ENCODE measurements at regions not wholly inside any gene's neighbourhood (a gene's known extent, or its start where the extent isn't known, plus 50 kb on each side); places are given as distances from the start of the nearest gene placed in this dataset.
"Not testable (repeated sequence)": the region's sequence is repeated elsewhere in the genome, so short reads cannot be mapped to it uniquely, and the experiment has no call there.

DNA sequence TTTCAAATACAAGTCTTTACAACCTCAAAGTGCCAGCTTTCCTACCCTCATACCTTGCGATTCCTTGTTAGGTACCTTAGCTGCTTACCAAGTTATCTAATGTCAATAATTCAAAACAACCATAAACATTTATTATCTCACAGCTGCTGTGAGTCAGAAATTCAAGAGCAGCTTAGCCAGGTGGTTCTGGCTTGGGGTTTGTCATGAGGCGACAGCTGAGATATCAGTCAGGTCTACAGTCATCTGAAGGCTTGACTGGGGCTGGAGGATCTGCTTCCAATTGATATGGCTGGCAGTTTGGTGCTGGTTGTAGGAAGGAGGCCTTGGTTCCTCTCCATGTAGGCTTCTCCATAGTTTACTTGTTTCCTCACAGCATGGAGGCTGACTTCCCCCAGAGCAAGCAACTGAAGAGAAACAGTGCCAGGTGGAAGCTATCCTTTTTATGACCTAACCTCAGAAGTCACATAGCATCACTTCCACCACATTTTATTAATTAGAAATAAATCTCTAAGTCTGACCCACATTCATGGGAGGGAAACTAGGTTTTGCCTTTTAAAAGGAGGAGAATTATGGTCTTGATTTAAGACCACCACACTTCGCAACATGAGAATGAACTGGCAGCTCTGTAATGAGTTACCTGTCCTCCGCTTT is 103.3 kb upstream of the FGGY start:
- no peak for DNase-seq

DNA sequence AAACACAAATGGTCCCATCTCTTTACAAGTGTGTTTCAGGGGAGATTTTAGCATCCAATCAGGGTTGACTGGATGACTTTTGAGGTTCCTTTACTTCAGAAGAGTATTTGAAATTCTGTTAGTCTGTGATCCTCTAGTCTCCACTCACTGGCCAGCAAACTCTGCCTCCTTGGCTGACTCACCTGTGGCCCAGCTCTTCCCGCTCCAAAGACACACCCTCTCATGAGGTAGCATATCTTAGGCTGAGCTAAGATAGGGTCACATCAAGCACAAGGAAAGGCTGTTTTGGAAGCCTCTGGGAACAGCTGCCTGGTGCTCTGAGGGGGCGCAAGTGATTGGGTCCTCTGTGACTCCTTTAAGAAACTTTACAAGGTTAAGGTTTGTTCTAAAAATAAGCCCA is 102.3 kb upstream of the FGGY start:
- DNase-seq = no peak

DNA sequence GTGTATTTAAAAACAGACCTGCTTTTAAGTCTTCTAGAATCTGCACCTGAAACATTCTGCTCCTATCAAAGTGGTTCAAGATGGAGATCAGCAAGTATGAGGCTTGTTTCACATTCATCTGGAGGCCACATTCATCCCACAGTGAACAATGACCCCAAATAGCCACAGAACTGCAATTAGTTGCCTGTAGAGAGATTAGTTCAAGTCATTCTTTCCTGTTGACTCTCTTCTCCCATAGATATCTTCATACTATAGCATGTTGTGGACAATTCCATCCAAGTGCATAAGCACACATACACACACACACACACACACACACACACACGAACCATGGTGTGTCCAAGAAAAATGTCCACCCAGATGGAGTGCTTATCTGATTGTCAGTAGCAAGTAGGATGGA is 101.7 kb upstream of the FGGY start:
- no peak for DNase-seq

DNA sequence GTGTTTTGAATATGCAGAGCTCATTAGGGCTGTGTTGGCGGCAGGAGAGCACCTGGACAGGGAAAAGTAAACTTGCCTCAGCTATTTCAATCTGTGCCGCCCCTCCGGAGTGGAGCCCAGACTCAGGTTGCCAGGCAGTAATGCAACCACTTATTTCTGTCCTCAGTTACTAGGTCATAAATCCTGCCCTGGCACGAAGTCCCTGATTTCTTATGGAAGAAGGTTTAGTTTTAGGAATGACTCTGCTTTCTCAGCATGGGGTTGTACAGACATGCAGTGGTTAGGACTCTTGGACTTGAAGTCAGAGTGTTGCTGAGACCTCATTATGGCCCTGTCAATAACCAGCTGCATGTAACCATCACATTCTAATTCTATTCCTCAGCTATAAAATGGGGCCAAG is 98.3 kb upstream of the FGGY start:
- DNase-seq = no peak

DNA sequence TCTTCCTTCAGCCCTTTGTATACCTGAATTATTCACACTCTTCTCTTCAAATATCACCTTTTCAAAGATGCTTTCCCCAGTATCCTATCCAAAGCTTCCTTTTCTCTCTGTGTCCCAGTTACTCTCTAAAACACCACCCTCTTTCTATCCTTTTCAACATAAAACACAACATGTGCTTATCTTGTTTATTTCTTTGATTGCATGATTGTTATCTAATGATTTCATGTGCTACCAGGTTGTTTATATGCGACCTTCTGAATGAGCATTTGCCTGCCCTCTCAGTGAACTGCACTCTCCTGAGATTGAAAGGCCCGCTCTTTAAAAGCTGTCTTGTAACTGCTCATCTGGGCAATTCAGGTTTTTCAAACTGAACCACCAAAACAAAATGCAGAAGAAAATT is 97.7 kb upstream of the FGGY start:
- DNase-seq = no peak

DNA sequence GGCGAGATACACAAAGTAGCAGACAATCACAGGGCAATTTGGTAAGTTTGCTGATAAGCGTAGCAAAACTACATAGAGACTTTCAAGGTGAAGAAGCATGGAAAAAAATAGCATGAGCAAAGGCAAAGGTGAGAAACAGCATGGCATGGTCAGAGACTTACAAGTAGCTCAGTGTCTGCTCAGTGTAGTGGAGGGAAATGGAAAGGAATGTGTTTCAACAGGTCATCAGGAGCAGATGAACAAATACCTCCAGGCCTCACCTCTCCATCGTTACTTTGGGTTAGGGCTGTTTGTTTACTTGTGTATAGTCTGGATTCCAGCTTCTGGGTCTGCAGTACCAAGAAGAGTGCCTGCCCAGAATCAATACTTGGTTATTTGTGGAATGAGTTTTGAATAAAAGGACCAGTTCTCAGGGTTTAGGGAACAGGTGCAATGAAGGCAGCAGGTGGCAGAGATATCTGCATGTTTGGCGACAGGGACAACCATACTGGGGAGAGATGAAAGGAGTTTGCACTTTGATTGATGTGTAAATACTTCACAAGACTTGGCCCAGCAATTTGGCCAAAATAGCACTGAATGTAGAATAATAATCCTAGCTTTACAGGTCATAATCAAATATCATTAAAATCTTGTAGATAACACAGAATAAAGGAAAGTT is 97.0 kb upstream of the FGGY start:
- no peak for DNase-seq

DNA sequence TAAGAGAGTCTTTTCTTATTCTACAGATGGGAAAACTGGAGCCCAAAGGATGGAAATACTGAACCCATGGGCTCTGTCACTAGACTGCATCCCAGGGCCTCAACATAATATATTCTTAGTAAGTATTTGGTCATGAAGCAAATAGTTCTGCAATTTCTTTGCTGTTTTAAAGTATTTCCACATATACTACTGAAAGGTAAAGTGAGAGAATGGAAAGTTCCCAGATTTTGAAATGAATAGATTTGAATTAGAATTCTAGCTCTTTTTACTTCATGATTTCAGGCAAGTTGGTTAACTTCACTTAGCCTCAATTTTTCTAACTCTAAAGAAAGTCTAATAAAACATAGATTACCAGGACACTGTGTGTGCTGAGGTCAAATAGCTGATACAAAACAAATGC is 95.6 kb upstream of the FGGY start:
- DNase-seq = no peak

DNA sequence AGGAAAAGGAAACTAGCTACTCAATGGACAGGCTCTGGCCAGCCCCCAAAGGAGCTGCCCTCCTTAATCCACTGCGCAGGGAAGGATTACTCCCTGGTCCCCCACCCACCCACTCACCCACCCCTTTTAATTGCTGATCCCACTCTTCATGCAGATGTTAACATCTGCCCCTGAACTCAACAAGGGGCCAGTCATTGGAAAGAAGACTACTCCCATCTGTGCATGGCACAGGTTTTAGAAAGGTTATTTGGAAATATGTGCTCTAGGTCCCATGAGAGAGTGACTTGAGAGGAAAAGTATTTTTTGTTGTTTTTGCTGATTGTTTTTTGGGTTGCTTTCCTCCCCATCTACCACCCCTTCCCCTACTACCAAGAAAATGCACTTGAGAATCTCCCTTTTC is 94.4 kb upstream of the FGGY start:
- no peak for DNase-seq

DNA sequence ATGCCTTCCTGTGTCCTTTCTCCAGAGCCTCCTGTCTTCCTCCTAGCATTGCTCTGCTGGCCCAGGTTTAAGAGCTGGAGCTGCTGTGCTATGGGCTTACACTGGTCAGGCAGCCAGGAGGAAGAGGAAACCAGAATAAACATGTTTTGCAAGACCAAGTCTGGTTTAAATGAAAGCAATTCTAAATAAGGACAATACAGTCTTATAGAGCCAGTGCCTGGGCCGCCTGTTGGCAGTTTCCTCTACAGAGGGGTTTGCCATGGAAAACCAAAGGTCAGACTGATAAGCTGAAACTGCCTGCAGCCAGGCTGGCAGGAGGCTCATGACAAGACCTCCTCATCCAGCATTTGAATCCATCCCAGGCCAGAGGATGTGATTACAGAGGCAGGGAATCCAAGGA is 92.9 kb upstream of the FGGY start:
- no peak for DNase-seq

DNA sequence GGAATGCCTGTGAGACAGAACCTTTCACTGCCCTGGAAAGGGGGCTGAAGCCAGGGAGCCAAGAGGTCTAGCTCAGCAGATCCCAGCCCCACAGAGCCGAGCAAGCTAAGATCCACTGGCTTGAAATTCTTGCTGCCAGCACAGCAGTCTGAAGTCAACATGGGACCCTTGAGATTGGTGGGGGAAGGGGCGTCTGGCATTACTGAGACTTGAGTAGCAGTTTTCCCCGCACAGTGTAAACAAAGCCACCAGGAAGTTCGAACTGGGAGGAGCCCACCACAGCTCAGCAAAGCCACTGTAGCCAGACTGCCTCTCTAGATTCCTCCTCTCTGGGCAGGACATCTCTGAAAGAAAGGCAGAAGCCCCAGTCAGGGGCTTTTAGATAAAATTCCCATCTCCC is 90.3 kb upstream of the FGGY start:
- not testable (repeated sequence) for DNase-seq

DNA sequence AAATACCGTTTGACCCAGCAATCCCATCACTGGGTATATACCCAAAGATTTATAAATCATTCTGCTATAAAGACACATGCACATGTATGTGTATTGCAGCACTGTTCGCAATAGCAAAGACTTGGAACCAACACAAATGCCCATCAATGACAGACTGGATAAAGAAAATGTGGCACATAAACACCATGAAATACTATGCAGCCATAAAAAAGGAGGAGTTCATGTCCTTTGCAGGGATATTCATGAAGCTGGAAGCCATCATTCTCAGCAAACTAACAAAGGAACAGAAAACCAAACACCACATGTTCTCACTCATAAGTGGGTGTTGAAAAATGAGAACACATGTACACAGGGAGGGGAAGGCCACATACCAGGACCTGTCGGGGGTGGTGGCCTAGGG is 86.5 kb upstream of the FGGY start:
- DNase-seq = not testable (repeated sequence)

DNA sequence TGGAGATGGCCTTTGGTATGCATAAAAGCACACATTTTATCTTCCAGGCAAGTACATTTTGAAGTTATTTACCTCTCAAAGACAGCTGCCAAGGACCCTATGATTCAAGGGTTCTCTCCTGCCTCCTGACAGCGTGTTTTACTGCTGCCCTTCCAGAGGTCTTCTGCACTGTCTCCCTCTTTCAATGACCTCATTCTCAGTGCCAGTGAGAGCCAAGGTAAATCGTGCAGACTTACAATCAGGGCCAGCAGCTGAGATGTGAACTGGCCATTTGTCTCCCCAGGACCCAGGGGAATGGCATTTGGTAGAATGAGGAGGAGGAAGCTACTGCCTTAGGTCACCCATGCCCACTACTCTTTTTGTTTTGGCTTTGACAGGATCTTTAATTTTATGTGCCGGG is 84.2 kb upstream of the FGGY start:
- DNase-seq = no peak

DNA sequence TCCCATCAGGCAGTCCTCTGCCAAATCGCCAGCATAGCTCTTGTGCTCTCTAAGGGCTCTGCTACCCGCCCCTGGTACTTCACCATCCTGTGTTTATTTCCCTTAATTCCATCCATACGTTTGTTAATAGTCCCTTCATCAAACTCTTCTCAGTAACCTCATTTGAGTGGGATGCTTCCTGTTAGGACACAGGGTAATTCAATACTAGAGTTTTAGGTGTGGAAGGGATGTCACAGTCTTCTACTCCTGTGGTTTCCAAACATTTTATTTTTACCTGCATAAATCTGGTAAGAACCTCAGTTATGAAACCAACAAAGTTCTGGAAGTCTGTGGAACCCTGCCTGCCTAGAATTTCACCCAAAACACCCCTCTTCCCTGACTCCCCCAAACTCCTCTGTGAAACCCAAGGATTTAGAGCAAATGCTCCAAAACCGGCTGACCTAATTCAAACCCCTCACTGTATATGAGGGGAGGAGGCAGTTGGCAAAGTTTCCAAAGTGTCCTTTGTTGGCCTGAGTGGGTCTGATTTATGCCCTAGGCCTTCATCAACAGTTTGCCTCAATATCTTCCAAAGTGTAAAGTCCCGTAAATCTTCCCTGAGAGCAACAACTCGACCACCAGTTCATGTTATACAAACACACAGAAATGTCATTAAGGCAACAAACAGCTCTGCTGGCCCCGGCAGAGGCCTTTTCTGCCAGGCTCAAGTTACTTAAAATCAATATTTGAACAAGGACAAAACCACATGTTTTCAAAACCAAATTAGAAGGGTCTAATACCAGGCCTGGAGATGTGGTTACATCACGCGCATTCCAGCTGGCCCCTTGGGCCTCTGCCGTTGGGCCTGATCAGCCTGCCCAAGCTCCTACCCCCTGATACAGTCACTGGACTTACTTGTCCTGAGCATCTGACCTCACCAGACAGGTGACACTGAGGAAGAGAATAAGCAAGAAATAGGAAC is 82.4 kb upstream of the FGGY start:
- DNase-seq = no peak

DNA sequence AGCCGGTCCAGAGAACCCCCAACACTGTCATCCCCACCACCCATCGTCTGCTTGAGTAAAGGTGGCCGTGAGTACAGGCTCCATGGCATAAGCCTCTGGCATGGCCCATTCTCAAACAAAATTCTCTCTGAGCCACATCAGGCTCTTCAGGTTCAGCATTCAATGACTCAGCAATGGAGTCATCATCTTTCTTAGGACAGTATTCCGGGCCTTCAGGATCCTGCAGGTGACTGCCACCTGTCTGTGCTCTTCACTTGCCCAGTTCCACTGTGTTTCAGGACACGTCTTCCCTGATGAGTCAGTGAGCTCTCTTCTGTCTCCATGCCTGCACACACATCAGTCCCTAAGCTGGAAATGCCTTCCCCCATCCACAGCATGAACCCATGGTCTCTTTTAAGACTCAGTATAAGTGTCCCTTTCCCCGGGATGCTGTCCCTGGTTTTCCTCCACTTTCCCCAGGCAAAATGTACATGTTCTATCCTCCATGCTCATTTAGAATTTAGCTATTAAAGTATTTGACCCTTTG is 81.1 kb upstream of the FGGY start:
- DNase-seq = no peak

DNA sequence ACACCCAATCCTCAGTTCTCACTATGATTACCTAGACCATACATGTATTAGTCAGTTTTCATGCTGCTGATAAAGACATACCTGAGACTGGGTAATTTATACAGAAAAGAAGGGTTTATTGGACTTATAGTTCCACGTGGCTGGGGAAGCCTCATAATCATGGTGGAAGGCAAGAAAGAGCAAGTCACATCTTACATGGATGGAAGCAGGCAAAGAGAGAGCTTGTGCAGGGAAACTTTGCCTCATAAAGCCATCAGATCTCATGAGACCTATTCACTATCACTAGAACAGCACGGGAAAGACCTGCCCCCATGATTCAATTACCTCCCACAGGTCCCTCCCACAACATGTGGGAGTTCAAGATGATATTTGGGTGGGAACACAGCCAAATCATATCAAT is 79.5 kb upstream of the FGGY start:
- DNase-seq = not testable (repeated sequence)

DNA sequence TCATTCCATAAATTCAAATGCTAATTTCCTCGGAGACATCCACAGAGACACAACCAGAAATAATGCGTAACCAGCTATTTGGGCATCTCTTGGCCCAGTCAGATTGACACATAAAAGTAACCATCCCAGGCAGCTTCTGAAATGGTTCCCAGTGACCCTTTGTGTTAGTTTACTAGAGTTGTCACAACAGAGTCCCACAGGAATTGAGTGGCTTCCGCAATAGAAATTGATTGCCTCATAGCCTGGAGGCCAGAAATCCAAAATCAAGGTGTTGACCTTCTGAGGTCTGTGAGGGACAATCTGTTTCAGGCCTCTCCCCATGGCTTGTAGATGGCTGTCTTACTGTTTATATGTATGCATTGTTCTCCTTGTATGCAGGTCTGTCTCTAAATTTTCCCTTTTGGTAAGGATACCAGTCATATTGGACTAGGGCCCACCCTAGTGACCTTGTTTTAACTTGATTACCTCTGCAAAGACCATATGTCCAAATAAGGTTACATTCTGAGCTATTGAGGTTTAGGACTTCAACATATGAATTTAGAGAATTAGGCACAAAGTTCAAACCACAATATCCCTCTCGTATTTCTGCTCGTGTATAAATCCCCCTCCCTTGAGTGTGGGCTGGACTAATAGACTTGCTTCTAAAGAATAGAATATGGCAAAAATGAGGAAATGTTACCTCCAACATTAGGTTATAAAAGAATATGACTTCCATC is 78.2 kb upstream of the FGGY start:
- DNase-seq = no peak

DNA sequence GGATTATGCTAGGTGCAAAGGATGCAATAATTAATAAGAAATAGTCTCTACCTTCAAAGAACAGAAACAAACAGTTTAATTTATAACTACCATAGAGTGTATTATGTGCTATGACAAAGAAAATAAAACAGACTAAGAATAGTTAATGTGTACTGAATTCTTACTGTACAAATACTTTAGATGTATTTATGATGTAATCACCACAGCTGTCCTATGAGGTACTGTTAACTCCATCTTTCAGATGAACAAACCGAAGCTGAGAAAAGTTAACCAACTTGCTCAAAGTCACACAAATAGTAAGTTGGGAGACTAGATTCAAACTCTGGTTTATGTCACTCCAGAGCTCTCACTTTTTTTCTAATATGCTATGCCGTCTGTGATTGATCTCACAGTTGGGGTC is 77.0 kb upstream of the FGGY start:
- no peak for DNase-seq

DNA sequence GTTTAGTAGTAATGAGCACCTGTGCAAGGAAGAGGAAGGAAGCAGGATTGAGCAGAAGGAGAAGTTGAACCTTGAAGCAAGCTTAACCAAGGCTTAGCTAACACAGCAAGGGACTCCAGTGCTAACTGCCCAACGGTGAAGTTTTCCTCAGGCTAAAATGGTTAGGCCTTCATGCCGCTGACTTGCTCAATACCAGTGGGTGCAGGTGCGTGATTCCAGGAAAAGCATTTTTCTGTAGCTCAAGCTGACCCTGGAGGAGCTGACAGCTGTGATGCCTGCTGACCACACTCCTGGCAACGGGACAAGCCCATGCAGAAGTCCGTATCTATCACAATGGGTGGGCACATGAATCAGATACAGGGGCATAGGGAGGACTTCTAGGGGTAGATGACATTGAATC is 76.5 kb upstream of the FGGY start:
- DNase-seq = no peak

DNA sequence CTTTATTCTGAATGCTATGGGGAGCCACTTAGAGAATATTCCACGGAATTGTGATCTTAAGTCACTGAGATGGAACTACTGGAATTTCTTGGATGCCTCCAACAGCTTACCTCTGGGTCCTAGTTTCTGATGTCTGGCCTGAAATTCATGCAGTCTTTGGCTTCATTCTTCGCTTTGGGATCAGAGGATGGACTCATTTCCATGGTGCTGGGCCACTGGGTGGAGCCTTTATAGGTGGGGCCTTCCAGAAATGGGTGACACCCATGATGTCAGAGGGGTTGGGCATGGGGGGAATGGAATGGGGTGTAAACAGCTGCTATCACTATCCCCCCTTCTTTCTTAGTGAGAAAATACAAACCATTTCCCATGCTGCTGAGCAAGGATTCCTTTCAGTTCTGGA is 73.7 kb upstream of the FGGY start:
- no peak for DNase-seq

DNA sequence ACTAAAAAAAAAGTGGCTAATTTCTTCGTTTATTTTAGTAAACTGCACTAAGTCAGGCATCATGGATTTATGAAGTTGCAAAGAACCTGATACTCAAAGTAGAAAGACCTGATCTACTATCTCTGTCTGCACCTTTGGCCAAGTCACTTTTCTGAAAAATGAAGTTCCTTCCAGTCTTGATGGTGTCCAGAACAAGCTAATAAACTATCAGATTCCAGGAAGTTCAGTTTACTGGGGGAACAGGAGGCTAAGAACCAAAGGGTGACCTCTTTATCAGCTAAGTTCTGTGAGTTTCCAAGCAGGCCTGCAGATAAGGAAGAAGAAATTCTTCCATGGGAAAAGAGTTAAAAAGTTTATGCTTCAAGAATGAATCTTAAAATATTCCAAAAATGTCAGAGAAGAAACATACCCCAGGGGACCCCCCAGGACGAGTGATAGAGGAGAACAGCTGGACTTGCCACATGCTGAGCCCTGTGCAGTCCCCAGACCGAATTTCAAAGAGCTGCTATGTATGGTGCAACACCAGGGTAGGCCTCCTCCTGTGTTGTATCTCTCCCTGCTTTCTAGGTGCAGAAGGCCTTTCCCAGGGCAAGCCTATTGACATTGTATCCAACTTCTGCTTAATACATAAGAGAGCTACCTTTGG is 72.8 kb upstream of the FGGY start:
- no peak for DNase-seq

DNA sequence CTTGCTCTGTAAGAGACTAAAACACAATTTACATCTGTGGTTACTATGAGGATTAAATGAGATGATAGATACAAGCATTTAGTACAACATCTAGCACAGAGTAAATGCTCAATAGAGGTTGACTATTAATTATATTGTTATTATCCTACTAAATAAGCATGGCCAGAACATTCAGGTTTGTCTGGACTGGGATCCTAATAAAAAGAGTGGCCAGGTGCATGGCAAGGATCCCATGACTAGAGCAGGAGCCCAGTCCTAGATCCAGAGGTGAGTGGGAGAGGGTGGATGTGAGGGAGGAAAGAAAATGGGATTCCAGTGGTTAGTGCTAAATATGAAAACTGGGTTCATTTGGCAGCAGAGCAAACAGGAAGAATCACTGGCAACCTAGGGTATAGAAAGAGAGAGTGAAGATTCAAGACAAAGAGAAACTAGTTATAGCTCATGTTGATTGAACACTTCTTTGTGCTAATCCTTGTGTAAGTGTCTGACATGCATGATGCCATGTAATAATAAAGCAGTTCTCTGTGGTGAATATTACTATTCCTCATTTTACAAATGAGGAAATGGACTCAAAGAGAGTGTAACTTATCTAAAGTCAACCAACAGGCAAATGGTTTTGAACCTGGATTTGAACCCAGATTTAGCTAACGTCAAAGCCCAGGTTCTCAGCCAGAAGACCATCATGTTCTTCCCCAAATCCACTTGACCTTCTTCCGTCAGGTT is 71.1 kb upstream of the FGGY start:
- DNase-seq = no peak

DNA sequence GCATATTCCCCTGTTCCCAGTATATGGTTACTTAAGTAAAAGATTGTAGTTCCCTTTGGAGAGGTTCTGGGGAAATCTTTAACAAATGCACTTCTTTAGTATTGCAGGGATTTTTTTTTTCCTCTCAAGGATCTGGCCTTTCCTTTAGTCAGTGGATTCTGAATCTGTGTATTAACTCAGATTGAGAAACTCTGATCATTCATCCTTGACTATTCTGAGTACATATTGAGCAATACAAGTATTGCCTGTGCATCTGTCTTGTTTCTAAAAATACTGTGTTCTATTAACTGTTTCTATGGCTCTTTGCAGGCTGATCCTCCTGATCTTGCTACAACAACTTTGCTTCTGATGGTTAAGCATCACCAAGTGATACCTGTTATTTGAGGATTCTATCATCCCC is 67.8 kb upstream of the FGGY start:
- peak; percentile 35 for DNase-seq
